GM12864 (cell line): ENCODE measurements at regions not wholly inside any gene's neighbourhood (a gene's known extent, or its start where the extent isn't known, plus 50 kb on each side); places are given as distances from the start of the nearest gene placed in this dataset.
"Not testable (repeated sequence)": the region's sequence is repeated elsewhere in the genome, so short reads cannot be mapped to it uniquely, and the experiment has no call there.

Experiments used
- DNase-seq: peaks from one replicate; pipeline ENCODE4 v3.0.0-alpha.2; 2011; ENCODE audit warnings: low read depth
- H3K4me3 ChIP-seq: 2 replicates; pipeline ENCODE4 v1.5.1; 2011; ENCODE audit warnings: mild to moderate bottlenecking, low read depth, low read length, control low read depth
- CTCF ChIP-seq: IDR thresholded peaks from 2 replicates; pipeline ENCODE4 v1.5.1; 2011; ENCODE audit warnings: low read depth, mild to moderate bottlenecking, moderate library complexity, low read length, control low read depth, inconsistent platforms; ENCODE audit errors: missing control alignments

DNA sequence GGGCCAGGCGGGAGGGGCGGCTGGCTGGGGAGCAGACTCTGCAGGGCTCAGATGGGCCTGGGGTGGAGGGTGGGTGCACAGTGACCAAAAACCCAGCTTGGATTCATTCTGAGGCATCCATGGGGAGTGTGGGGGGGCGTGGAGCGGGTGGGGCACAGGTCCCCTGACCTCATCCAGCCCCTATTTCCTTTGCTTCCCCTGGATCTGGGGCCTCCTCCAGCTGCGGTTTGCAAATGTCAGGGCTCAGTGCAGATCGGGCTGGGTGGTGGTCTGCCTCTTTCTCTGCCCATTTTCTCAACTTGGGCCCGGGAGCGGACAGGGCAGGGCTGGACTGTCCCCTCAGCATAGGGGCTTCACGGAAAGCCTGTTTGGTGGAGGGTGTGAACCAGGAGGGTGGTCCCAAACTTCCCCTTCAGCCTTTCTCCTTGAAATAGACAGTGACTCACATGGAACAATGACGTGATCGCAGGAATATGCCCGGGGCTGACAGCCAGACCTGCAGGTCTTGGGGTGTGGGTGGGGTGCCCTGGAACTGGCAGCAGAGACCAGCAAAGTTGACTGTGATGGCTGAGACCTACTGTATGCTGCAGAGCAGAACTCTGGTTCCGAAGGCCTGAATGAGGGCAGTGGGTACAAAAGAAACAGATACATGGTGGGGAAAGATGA is 72.9 kb upstream of the PODXL start:
- DNase-seq: no peak
- no peak for TF ChIP-seq CTCF

DNA sequence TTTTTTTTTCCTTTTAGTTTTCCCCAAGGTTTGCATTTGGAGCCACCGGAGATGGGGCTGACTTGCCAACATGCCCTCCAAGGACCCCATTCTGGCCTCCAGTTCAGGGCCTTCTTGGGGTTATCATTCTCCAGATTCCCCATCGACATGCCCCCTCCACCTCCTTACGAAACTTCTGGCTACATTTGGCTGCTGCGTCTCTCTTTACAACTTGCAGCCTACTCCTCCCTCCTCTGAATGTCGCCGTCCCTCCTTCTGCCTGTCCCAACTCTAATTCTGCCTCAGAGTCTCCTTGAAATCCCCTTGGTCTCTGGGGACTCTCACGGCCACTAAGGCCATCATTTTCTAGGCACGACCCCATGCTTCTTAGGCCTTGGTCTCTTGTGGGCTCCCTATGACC is 72.2 kb upstream of the PODXL start:
- no peak for TF ChIP-seq CTCF
- no peak overlapping the region for H3K4me3 ChIP-seq
- DNase-seq: no peak

More for the DNA sequence above, 72.9 kb upstream of the PODXL start:
- no peak overlapping the region for H3K4me3 ChIP-seq

GRCh38 chr7:131627735-131628190 is 71.3 kb upstream of the PODXL start:
- no peak for DNase-seq
- H3K4me3 ChIP-seq: no peak overlapping the region
- TF ChIP-seq CTCF: no peak

GRCh38 chr7:131626643-131627042 is 70.2 kb upstream of the PODXL start:
- no peak overlapping the region for H3K4me3 ChIP-seq
- no peak for DNase-seq
- TF ChIP-seq CTCF: no peak

DNA sequence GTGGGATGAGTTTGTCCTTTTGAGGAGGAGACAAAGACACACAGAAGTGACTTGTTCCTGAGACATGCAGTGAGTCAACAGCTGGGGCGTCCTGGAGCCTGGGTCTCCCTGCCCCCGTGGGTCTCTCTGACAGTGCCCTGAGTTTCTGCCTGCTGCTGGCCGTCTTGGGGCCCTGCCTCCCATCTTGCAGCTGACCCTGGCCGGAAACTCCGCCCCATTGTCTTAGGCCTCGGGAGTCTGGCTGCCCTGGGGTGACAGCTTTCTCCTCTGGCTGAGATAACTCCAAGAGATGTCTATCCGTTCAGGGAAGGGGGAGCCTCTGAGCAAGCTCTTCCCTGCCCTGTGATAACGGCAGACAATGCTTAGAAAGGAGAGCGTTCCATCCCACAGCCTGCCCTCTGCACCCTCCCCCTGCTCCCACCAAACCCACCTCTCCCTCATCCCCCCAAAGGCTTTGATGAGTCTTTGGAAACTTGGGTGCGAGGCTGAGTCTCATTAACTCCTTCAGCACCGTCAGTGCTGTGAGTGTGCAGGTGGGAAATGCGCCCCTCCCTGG is 69.5 kb upstream of the PODXL start:
- no peak overlapping the region for H3K4me3 ChIP-seq
- no peak for TF ChIP-seq CTCF
- no peak for DNase-seq

DNA sequence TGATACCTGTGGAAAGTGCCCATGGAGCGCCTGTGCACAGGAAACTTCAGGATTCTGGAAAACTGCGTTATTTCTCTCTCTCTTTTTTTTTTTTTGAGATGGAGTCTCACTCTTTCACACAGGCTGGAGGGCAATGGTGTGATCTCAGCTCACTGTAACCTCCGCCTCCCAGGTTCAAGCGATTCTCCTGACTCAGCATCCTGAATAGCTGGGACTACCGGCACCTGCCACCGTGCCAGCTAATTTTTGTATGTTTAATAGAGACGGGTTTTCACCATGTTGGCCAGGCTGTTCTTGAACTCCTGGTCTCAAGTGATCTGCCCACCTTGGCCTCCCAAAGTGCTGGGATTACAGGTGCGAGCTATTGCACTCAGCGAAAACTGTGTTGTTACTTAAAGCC is 68.9 kb upstream of the PODXL start:
- H3K4me3 ChIP-seq, DNase-seq: not testable (repeated sequence)

DNA sequence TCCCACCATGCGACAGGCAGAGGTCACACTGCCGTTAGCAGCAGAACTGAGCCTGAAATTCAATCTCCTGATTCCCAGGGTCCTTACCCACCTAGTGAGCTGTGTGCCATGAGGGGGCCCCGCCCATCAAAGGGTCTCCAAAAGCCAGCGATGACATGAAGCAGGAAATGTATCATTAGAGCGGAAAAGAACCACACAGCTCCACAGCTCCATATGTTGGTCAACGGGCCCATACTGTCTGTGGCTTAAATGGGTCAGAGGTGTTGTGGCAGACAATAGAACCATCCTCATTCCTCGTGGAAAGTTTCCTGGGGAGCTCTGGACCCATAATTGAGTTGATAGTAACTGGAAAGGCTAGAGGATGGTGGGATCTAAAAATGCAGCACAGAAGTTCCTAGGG is 68.1 kb upstream of the PODXL start:
- no peak overlapping the region for H3K4me3 ChIP-seq
- no peak for TF ChIP-seq CTCF
- DNase-seq: no peak
